Astrocyte of the cerebellum (primary cell): ENCODE measurements at regions not wholly inside any gene's neighbourhood (a gene's known extent, or its start where the extent isn't known, plus 50 kb on each side); places are given as distances from the start of the nearest gene placed in this dataset.

Experiments
- DNase-seq: peaks from one replicate; pipeline ENCODE4 v3.0.0-alpha.2; 2011; ENCODE audit warnings: low read depth
- H3K4me3 ChIP-seq: 2 replicates; pipeline ENCODE4 v1.5.1; 2011; ENCODE audit warnings: mild to moderate bottlenecking, low read depth, low read length, moderate library complexity
- in situ Hi-C: cut with HindIII; loops from 2 replicates; pipeline ENCODE4 v1.10.0; 2017; ENCODE audit warnings: low sequenced_read_pairs
- TF ChIP-seq, protein P1 (sequence below): IDR thresholded peaks from 2 replicates; pipeline ENCODE4 v1.5.1; 2012; ENCODE audit warnings: low read length, low read depth, moderate library complexity, mild to moderate bottlenecking; ENCODE audit errors: missing control alignments

DNA sequence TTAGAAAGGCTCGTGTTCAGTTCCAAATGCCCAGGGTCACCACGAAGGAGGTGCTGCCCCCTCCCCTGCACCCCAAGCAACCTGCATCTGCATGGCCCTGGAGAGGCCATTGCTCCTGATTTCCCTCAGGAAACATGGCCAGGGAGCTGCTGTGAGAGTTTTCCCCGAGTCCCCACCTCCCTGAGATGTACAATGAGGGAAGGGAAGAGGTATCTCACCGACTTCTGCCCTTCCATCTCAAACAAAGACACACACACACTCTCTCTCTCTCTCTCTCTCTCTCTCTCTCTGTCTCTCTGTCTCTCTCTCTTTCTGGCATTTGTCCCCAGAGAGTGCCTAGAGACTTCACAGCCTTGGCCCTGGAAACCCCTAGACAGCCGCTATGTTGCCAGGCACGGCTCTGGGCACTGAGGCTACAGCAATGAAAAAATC, 120.4 kb downstream of the MRPL14 start:
- in situ Hi-C loops = no loop called here
- no peak overlapping the region for H3K4me3 ChIP-seq
- no peak for DNase-seq
- TF ChIP-seq, protein P1, sequence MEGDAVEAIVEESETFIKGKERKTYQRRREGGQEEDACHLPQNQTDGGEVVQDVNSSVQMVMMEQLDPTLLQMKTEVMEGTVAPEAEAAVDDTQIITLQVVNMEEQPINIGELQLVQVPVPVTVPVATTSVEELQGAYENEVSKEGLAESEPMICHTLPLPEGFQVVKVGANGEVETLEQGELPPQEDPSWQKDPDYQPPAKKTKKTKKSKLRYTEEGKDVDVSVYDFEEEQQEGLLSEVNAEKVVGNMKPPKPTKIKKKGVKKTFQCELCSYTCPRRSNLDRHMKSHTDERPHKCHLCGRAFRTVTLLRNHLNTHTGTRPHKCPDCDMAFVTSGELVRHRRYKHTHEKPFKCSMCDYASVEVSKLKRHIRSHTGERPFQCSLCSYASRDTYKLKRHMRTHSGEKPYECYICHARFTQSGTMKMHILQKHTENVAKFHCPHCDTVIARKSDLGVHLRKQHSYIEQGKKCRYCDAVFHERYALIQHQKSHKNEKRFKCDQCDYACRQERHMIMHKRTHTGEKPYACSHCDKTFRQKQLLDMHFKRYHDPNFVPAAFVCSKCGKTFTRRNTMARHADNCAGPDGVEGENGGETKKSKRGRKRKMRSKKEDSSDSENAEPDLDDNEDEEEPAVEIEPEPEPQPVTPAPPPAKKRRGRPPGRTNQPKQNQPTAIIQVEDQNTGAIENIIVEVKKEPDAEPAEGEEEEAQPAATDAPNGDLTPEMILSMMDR = no peak

DNA sequence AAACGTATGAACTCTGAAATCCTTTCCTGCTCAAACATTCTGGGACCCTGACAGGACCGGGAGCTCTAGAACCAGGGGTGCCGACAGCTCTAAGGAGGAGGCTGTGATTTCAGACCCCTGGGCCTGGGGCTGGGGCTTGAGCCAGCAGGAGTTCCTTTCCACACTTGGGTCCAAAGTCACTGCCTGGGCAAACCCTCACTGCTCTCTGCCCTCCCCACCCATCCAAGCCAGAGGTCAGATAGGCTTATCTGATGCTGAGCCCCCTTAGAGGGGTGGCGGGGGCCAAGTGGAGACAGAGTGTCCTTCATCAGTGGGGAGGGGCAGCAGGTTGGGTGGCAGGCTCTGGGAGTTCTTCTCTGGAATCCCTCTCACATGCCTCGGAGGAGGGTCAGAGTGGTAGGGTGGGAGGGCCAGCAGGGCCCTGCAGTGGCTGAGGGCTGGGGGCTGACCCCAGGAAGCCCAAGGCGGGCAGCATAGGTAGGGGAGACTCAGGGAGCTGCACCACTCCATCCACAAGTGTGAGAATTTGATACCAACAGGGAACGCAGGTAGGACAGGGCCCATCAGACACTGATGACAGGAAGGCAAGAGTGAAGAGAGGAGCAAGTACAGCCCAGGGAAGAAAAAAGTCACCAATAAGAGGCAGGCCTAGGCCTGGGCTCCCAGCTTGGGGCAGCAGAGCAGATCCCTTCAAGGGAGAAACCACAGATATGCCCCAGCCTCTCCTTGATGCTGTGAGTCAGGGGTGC, 121.0 kb downstream of the MRPL14 start:
- no peak overlapping the region for H3K4me3 ChIP-seq
- TF ChIP-seq, protein P1 = no peak
- in situ Hi-C loops = no loop called here
- no peak for DNase-seq

DNA sequence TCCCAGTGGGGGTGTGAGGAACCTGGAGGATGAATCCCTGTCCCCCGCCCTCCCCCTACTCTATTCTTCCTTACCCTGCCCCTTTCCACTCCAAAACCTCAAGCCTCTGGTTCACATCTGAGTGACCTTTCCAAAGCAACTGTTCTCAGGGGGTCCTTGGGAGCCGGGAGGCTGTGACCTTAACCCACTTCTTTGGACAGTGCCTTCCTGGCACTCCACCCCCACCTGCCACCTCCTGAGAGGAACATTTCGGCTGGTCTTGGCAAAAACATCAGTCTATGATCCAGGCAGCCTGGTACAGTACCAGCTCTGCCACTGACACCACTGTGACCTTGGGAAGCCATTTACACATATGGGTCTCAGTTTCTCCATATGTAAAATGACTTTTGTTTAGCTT, 121.7 kb downstream of the MRPL14 start:
- in situ Hi-C loops = no loop called here

DNA sequence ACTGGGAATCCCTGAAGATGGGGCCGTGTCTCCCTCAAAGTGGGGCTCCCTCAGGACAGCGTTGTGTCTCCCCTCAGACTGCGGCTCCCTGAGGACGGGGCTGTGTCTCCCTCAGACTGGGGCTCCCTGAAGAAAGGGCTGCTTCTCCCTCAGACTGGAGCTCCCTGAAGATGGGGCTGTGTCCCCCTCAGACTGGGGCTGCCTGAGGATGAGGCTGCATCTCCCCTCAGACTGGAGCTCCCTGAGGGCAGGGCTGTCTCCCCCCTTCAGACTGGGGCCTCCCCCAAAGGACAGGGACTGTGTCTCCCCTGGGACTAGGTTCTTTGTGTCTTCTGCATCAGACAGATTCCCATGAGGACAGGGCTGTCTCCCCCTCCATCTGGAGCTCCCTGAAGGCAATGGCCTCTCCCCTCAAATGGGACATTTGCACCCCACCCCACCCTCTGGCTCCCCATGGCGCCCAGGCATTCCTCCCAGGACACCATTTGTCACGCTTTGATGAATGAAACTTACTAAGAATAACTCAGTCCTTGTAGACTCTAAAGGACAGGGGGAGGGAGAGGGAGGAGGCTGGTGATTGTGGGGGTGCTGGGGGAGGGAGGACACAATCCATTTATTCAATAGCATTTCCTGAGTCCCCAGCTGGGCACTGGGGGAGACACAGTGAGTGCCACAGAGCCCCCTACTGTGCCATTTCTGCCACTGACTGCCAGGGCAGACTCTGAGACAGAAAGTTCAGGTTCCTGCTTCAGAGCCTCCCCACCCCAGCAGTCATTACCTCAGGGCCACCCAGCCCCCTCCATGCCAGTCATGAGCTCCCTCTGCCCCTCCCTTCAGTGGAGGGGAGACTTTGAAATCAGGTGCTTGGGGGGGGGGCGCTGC, 122.4 kb downstream of the MRPL14 start:
- in situ Hi-C loops = no loop called here
- no peak overlapping the region for H3K4me3 ChIP-seq
- no peak for DNase-seq
- TF ChIP-seq, protein P1 = peak; percentile 5

More for the DNA sequence above, 121.7 kb downstream of the MRPL14 start:
- H3K4me3 ChIP-seq = no peak overlapping the region
- DNase-seq = no peak
- TF ChIP-seq, protein P1 = no peak

DNA sequence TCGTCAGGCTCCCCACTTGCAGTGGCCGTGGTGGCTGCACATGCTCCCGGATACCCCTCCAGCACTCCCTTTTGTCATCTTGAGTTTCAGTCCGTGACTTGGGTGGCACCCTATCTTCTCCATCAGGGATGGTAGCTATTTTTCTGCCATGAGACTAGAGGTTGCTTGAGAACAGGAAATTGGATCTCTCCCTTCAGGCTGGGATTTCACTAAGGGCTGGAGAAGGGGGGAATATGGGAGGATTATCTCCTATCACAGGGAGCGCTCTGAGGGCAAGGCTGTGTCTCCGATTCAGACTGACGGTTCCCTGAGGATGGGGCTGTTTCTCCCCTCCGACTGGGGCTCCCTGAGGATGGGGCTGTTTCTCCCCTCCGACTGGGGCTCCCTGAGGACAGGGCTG, 123.1 kb downstream of the MRPL14 start:
- H3K4me3 ChIP-seq = no peak overlapping the region
- TF ChIP-seq, protein P1 = no peak
- DNase-seq = no peak
- in situ Hi-C loops = no loop called here

DNA sequence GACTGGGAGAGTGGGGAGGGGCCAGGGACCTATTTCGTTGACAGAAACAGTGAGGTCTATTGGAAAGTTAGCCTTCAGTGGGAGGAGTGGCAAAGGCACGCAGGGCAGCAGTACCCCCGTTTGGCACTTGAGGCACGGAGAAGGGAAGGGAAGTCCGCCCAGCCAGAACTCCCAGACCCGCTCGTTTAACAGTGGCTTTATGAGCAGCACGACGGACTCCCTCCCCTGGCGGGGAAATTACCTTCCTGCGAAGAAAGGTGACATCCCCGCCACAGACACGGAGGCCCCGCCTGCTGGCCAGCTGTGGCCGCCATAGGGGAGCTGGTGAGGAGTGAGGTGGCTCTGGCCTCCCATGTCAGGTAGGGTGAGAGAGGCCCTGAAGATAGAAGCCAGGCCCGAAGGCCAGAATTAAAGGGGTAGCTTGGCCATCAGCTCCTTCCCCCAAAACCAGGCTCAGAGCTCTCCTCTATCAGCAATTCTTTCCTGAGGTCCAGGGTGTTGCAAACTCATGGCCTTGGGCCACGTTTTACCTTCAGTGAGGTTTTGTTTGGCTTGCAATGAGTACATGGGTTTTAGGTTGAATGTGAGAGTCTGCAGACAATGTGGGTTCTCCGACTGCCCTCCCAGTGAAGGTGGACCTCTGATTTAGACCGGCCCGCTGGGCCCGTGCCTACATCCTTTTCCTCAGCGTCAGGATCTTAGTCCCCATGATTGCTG, 123.7 kb downstream of the MRPL14 start:
- no peak overlapping the region for H3K4me3 ChIP-seq
- in situ Hi-C loops = no loop called here
- TF ChIP-seq, protein P1 = no peak
- DNase-seq = no peak
